ENCODE measurements at regions not wholly inside any gene's neighbourhood (a gene's known extent, or its start where the extent isn't known, plus 50 kb on each side); places are given as distances from the start of the nearest gene placed in this dataset.

DNA sequence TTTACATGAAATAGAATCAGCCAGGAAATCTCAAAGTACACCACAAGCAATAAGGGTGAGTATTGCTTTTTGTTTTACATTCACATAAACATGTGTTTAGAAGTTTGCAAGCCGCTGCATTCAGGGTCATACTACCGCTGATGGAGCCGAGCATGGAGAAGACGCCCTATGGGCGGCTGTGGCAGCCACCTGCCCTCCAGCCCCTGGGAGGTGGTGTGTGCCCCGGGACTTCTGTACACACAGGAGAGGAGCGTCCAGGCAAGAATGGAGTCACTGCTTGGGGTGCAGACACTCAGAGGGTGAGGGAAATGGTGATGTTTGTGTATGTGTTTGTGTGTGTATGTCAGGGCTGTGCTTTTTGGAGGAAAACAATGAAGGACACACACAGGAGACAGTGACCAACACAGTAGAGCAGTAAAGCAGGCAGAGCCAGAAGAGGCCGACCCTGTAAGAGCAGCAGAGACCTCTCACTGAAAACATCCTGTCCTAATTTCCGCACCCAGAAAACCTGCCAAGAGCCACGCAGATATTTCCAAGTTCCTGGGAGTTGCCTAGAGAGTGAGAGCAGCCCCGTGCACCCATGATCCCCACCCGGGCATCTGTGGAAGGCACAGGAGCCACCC, 108.1 kb upstream of the GJB6 start:
- no peak overlapping the region for H3K4me3 ChIP-seq (ENCODE audit: low read depth in 2 of 2, low read length in 1 of 2)
- TF ChIP-seq EZH2phosphoT487 (IDR thresholded peaks at IDR 0.05; ENCODE audit: borderline replicate concordance, low read depth): no peak
- TF ChIP-seq NFIC (IDR thresholded peaks at IDR 0.05; ENCODE audit: borderline replicate concordance): no peak
- no peak for TF ChIP-seq MXI1 (IDR thresholded peaks at IDR 0.05; ENCODE audit: low read depth, low read length)
- no peak for TF ChIP-seq JUND (IDR thresholded peaks at IDR 0.05)
- no peak for TF ChIP-seq FOSL2 (IDR thresholded peaks at IDR 0.05; ENCODE audit: borderline replicate concordance, low read depth)
- no peak for TF ChIP-seq TAF1 (IDR thresholded peaks at IDR 0.05; ENCODE audit: borderline replicate concordance, low read depth, low read length)
- TF ChIP-seq, protein P1, sequence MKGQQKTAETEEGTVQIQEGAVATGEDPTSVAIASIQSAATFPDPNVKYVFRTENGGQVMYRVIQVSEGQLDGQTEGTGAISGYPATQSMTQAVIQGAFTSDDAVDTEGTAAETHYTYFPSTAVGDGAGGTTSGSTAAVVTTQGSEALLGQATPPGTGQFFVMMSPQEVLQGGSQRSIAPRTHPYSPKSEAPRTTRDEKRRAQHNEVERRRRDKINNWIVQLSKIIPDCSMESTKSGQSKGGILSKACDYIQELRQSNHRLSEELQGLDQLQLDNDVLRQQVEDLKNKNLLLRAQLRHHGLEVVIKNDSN (IDR thresholded peaks at IDR 0.05; ENCODE audit: borderline replicate concordance, low read depth): no peak
- no peak for TF ChIP-seq IRF3 (IDR thresholded peaks at IDR 0.05; ENCODE audit: low read depth, low read length)
- TF ChIP-seq YY1 (IDR thresholded peaks at IDR 0.05; ENCODE audit: low read depth): no peak
- no peak for TF ChIP-seq EP300 (IDR thresholded peaks at IDR 0.05; ENCODE audit: borderline replicate concordance in 1 of 2, low read depth in 1 of 2, low read length in 1 of 2)
- TF ChIP-seq SIN3A (IDR thresholded peaks at IDR 0.05; ENCODE audit: borderline replicate concordance, low read depth, low read length): no peak
- no peak for TF ChIP-seq CHD2 (IDR thresholded peaks at IDR 0.05; ENCODE audit: low read length, partially characterized antibody)
- TF ChIP-seq ELF1 (IDR thresholded peaks at IDR 0.05): no peak
- TF ChIP-seq, protein P2, sequence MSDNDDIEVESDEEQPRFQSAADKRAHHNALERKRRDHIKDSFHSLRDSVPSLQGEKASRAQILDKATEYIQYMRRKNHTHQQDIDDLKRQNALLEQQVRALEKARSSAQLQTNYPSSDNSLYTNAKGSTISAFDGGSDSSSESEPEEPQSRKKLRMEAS (IDR thresholded peaks at IDR 0.05; ENCODE audit: low read depth): no peak
- peaks cover 6% of the 10 kb centered on the region; the same call in 1 of the 2 replicates for H3K27me3 ChIP-seq (ENCODE audit: insufficient read depth)
- H3K9ac ChIP-seq: no peak overlapping the region
- H3K9me2 ChIP-seq: no peaks in the 10 kb centered on the region
- H3K4me1 ChIP-seq (ENCODE audit: control insufficient read depth in 1 of 2, insufficient read depth in 2 of 2, low read depth in 1 of 2, low read length in 1 of 2): 0 out of 4 replicates have a peak, but pooled peaks cover 0 to 5% of the 10 kb centered on the region in 2 experiments
- no peaks in the 10 kb centered on the region for H3K9me3 ChIP-seq
- POLR2A ChIA-PET: no interaction called here
- peak overlapping the region; percentile 58; the same call in 1 of the 2 replicates for H2AFZ ChIP-seq (ENCODE audit: low read depth)
- DNase-seq: no peak
- no peaks in the 10 kb centered on the region for H3F3A ChIP-seq (replicated peaks; ENCODE audit: insufficient read depth)
- H3K4me2 ChIP-seq: peak overlapping the region; percentile 46; the same call in 1 of the 2 replicates
- no peak overlapping the region for H3K27ac ChIP-seq (ENCODE audit: low read depth in 2 of 2, low read length in 1 of 2)
- 42% methylated on average over 9 of the region's 12 CpGs for WGBS (ENCODE audit: low lambda C conversion rate)
- no peaks in the 10 kb centered on the region for H3K36me3 ChIP-seq (replicated peaks in 1 of 2; ENCODE audit: control insufficient read depth in 1 of 2, insufficient read depth in 2 of 2, low read length in 1 of 2)
- no peaks in the 10 kb centered on the region for H3K79me2 ChIP-seq (ENCODE audit: insufficient read depth)
- H4K20me1 ChIP-seq (ENCODE audit: insufficient read depth): no peaks in the 10 kb centered on the region
- CTCF ChIA-PET: no interaction called here

DNA sequence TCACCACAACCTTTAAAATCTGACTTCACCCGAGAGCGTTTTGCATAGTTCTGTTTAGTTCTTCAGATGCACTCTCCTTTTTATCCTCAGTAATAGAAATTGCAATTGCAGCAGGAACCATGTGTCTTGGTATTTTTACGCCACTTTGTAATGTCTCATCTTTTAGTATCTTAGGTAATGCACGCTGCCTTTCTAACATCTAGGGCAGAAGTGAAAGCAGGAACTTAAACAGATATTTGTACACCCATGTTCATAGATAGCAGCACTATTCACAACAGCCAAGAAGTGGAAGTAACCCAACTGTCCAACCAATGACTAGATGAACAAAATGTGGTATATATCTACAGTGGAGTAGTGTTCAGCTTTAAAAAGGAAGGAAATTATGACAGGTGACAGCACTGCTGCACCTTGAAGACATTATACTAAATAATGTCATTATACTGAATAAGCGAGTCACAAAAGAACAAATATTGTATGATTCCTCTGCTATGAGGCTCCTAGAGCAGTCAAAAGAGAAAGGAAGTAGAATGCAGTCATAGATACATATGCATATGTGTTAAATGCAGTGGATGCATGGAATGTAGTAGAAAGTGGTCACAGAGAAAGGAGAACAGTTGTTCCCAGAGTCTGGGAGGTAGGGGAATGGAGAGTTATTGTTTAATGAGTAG, 105.9 kb upstream of the GJB6 start:
- Histone ChIP-seq H3K9me3 (no peaks in the 10 kb centered on the region), H3F3A (replicated peaks; ENCODE audit: insufficient read depth) (no peaks in the 10 kb centered on the region), H3K4me1 (ENCODE audit: control insufficient read depth in 1 of 2, insufficient read depth in 2 of 2, low read depth in 1 of 2, low read length in 1 of 2) (0 out of 4 replicates have a peak, but pooled peaks cover 0 to 5% of the 10 kb centered on the region in 2 experiments), H4K20me1 (ENCODE audit: insufficient read depth) (no peaks in the 10 kb centered on the region), H2AFZ (ENCODE audit: low read depth) (no peak overlapping the region), H3K4me2 (no peak overlapping the region), H3K4me3 (ENCODE audit: low read depth in 2 of 2, low read length in 1 of 2) (no peak overlapping the region), H3K9me2 (no peaks in the 10 kb centered on the region), H3K27me3 (ENCODE audit: insufficient read depth) (peaks cover 11% of the 10 kb centered on the region; the same call in 1 of the 2 replicates), H3K79me2 (ENCODE audit: insufficient read depth) (no peaks in the 10 kb centered on the region), H3K36me3 (replicated peaks in 1 of 2; ENCODE audit: control insufficient read depth in 1 of 2, insufficient read depth in 2 of 2, low read length in 1 of 2) (no peaks in the 10 kb centered on the region), H3K27ac (ENCODE audit: low read depth in 2 of 2, low read length in 1 of 2) (no peak overlapping the region), H3K9ac (no peak overlapping the region)
- CTCF ChIA-PET: no interaction called here
- no peak for DNase-seq
- 60% methylated on average over 5 of the region's 5 CpGs for WGBS (ENCODE audit: low lambda C conversion rate)
- POLR2A ChIA-PET: no interaction called here
- TF ChIP-seq NRF1 (IDR thresholded peaks at IDR 0.05; ENCODE audit: low read depth, low read length): no peak
- TF ChIP-seq FOXM1 (IDR thresholded peaks at IDR 0.05; ENCODE audit: low read depth): no peak
- no peak for TF ChIP-seq SMC3 (IDR thresholded peaks at IDR 0.05; ENCODE audit: low read depth, low read length)
